MM.1S (cell line): ENCODE measurements at regions not wholly inside any gene's neighbourhood (a gene's known extent, or its start where the extent isn't known, plus 50 kb on each side); places are given as distances from the start of the nearest gene placed in this dataset.

Experiments
- DNase-seq: peaks from one replicate; pipeline ENCODE4 v3.0.0-alpha.2; 2015
- H2AFZ ChIP-seq: fragments of 300-600 bp; sonication (generic); 2 replicates; pipeline ENCODE4 v1.6.0; 2016; ENCODE audit warnings: antibody characterized with exemption, low read length
- H3F3A ChIP-seq: fragments of 300-600 bp; sonication (generic); 2 replicates; pipeline ENCODE4 v1.6.1; 2016; ENCODE audit warnings: mild to moderate bottlenecking, antibody characterized with exemption, low read length, moderate library complexity, mixed read lengths; ENCODE audit not compliant: insufficient read depth
- H3K27ac ChIP-seq: fragments of 300-600 bp; sonication (generic); 2 replicates; pipeline ENCODE4 v1.5.1; 2016; ENCODE audit warnings: mild to moderate bottlenecking, low read length
- H3K27me3 ChIP-seq: fragments of 300-600 bp; sonication (generic); replicated peaks from 2 replicates; pipeline ENCODE4 v1.6.0; 2016; ENCODE audit warnings: low read length; ENCODE audit not compliant: insufficient read depth
- H3K36me3 ChIP-seq: fragments of 300-600 bp; sonication (generic); replicated peaks from 2 replicates; pipeline ENCODE4 v1.6.1; 2016; ENCODE audit warnings: mild to moderate bottlenecking, low read length, mixed read lengths; ENCODE audit not compliant: insufficient read depth
- H3K4me1 ChIP-seq: fragments of 300-600 bp; sonication (generic); 2 replicates; pipeline ENCODE4 v1.6.1; 2016; ENCODE audit warnings: low read length, mixed read lengths
- H3K4me2 ChIP-seq: fragments of 300-600 bp; sonication (generic); 2 replicates; pipeline ENCODE4 v1.6.0; 2016; ENCODE audit warnings: low read depth, low read length
- H3K4me3 ChIP-seq: fragments of 300-600 bp; sonication (generic); 2 replicates; pipeline ENCODE4 v1.5.1; 2016; ENCODE audit warnings: low read length, mixed read lengths
- H3K79me2 ChIP-seq: fragments of 300-600 bp; sonication (generic); 2 replicates; pipeline ENCODE4 v1.6.1; 2016; ENCODE audit warnings: mixed run types, low read length, mixed read lengths
- H3K9ac ChIP-seq: fragments of 300-600 bp; sonication (generic); 2 replicates; pipeline ENCODE4 v1.6.1; 2016; ENCODE audit warnings: low read length, mixed read lengths
- H3K9me2 ChIP-seq: fragments of 300-600 bp; sonication (generic); replicated peaks from 2 replicates; pipeline ENCODE4 v1.6.1; 2016; ENCODE audit warnings: mild to moderate bottlenecking, low read length, mixed read lengths; ENCODE audit not compliant: insufficient read depth
- H3K9me3 ChIP-seq: fragments of 300-600 bp; sonication (generic); replicated peaks from 2 replicates; pipeline ENCODE4 v1.6.1; 2016; ENCODE audit warnings: mild to moderate bottlenecking, low read length, mixed read lengths; ENCODE audit not compliant: insufficient read depth
- H4K20me1 ChIP-seq: fragments of 300-600 bp; sonication (generic); 2 replicates; pipeline ENCODE4 v1.6.1; 2016; ENCODE audit warnings: mild to moderate bottlenecking, low read length, moderate library complexity, mixed read lengths; ENCODE audit not compliant: insufficient read depth
- CTCF ChIP-seq: fragments of 300-600 bp; sonication (generic); IDR thresholded peaks from 2 replicates; pipeline ENCODE4 v1.5.1; 2016; ENCODE audit warnings: antibody characterized with exemption, low read length, mixed read lengths
- EZH2 ChIP-seq: fragments of 300-600 bp; sonication (generic); optimal IDR thresholded peaks from 2 replicates; pipeline ENCODE3; 2017; ENCODE audit warnings: low read depth, mild to moderate bottlenecking, antibody characterized with exemption, low read length, mixed read lengths
- EZH2phosphoT487 ChIP-seq: fragments of 300-600 bp; sonication (generic); IDR thresholded peaks from 2 replicates; pipeline ENCODE4 v1.6.1; 2018; ENCODE audit warnings: antibody characterized with exemption, low read length

DNA sequence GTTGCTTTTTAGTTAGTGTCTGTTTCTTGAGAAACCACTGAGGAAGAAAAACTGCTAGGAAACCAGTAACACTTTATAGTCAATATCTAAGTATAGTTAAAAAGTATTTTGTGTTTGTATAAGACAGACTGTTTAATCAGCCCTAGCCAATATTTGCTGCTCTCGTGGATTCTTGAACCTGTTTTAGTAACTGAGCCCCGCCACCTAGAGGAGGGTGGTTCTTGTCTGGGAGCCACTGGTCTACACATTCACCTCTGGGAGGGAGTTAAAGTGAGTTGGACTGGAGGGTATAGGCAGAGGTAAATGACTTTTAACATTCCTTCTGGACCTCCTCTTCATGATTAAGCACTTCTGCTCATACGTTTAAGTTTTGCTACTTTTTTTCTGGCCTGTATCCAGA, 117.2 kb downstream of the SPATA31D1 start:
- Histone ChIP-seq H3K4me3 (no peak overlapping the region), H3K9me3 (no peaks in the 10 kb centered on the region), H3K4me2 (no peak overlapping the region), H4K20me1 (no peaks in the 10 kb centered on the region), H3F3A (no peaks in the 10 kb centered on the region), H3K27me3 (no peaks in the 10 kb centered on the region), H3K9ac (no peak overlapping the region), H2AFZ (no peak overlapping the region), H3K27ac (no peak overlapping the region), H3K79me2 (no peaks in the 10 kb centered on the region), H3K36me3 (no peaks in the 10 kb centered on the region), H3K4me1 (no peaks in the 10 kb centered on the region), H3K9me2 (no peaks in the 10 kb centered on the region)
- DNase-seq, result no peak
- TF ChIP-seq CTCF (no peak), EZH2phosphoT487 (no peak), EZH2 (no peak)

- Histone ChIP-seq H3K79me2 (no peaks in the 10 kb centered on the region), H3K9me3 (no peaks in the 10 kb centered on the region), H3K27me3 (no peaks in the 10 kb centered on the region), H3K4me2 (no peak overlapping the region), H2AFZ (no peak overlapping the region), H3K4me3 (no peak overlapping the region), H4K20me1 (no peaks in the 10 kb centered on the region), H3F3A (no peaks in the 10 kb centered on the region), H3K4me1 (no peaks in the 10 kb centered on the region), H3K36me3 (no peaks in the 10 kb centered on the region), H3K27ac (no peak overlapping the region), H3K9ac (no peak overlapping the region), H3K9me2 (no peaks in the 10 kb centered on the region)
- DNase-seq, result no peak
- no peak for TF ChIP-seq CTCF
- no peak for TF ChIP-seq EZH2
- TF ChIP-seq EZH2phosphoT487, result no peak
Measured at GRCh38 chr9:82106536-82106935, 118.0 kb downstream of the SPATA31D1 start.

DNA sequence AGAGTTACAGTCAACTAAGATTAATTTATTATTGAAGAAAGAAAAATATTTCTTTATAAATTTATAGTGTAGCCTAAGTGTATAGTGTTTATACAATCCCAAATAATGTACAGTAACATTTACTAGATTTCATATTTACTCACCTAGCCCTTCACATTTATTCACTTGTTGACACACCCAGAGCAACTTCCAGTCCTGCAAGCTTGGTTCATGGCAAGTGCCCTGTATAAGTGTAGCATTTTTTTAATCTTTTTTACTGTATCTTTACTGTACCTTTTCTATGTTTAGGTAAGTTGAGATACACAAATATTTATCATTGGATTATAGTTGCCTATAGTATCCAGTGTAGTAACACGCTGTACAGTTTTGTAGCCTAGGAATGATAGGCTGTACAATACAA, 119.9 kb downstream of the SPATA31D1 start:
- Histone ChIP-seq H3K4me3 (no peak overlapping the region), H3K27ac (no peak overlapping the region), H3K9me2 (no peaks in the 10 kb centered on the region), H3K4me2 (no peak overlapping the region), H3K9ac (no peak overlapping the region), H3K4me1 (no peaks in the 10 kb centered on the region), H3K79me2 (no peaks in the 10 kb centered on the region), H3K9me3 (no peaks in the 10 kb centered on the region), H3F3A (no peaks in the 10 kb centered on the region), H2AFZ (no peak overlapping the region), H3K27me3 (no peaks in the 10 kb centered on the region), H3K36me3 (no peaks in the 10 kb centered on the region), H4K20me1 (no peaks in the 10 kb centered on the region)
- DNase-seq, result no peak
- TF ChIP-seq CTCF, result no peak
- no peak for TF ChIP-seq EZH2phosphoT487
- TF ChIP-seq EZH2, result no peak
